ENCODE measurements at regions not wholly inside any gene's neighbourhood (a gene's known extent, or its start where the extent isn't known, plus 50 kb on each side); places are given as distances from the start of the nearest gene placed in this dataset.

GRCh38 chr12:22121224-22121623, 75.2 kb downstream of the CMAS start:
- peak; percentile 34; the same call in 1 of the 2 replicates for TF ChIP-seq MAX (IDR thresholded peaks at IDR 0.05; ENCODE audit: low read depth, low read length)
- peak; percentile 65 for TF ChIP-seq CTCF (IDR thresholded peaks at IDR 0.05; ENCODE audit: low read depth, low read length)
- no peak for TF ChIP-seq POLR2A (IDR thresholded peaks at IDR 0.05; ENCODE audit: extremely low read depth, insufficient read length)
